A549 (cell line): ENCODE measurements at regions not wholly inside any gene's neighbourhood (a gene's known extent, or its start where the extent isn't known, plus 50 kb on each side); places are given as distances from the start of the nearest gene placed in this dataset.

ENCODE experiments used
- CEBPB ChIP-seq, 2 experiments: fragments of >200 bp in 1 of 2; sonication (Bioruptor Twin) in 1 of 2; formaldehyde crosslinking in 1 of 2; IDR thresholded peaks; 2 replicates each; pipeline ENCODE4 v1.6.1; 2012 to 2016
- CTCF ChIP-seq: fragments of >200 bp; sonication (Bioruptor Twin); formaldehyde crosslinking; IDR thresholded peaks from 3 replicates; pipeline ENCODE4 v1.5.1; 2016
- ESRRA ChIP-seq: fragments of 150-350 bp; IDR thresholded peaks from 2 replicates; pipeline ENCODE4 v1.6.1; 2014; ENCODE audit warnings: mild to moderate bottlenecking, low read length, borderline replicate concordance
- HOXB13 ChIP-seq: fragments of 250-450 bp; sonication (Bioruptor Pico); IDR thresholded peaks from 2 replicates; pipeline ENCODE4 v1.5.0; 2020; ENCODE audit warnings: low read depth, mild to moderate bottlenecking, moderate library complexity
- MAX ChIP-seq: IDR thresholded peaks from 2 replicates; pipeline ENCODE4 v1.6.1; 2012
- PHF8 ChIP-seq: fragments of 200-600 bp; sonication (generic); IDR thresholded peaks from 2 replicates; pipeline ENCODE4 v1.6.1; 2016; ENCODE audit warnings: low read depth, mild to moderate bottlenecking, antibody characterized with exemption, moderate library complexity, borderline replicate concordance
- POLR2A ChIP-seq: IDR thresholded peaks from 2 replicates; pipeline ENCODE4 v1.6.1; 2012; ENCODE audit warnings: mild to moderate bottlenecking, low read length
- RAD21 ChIP-seq, 2 experiments: fragments of >200 bp in 1 of 2; sonication (Bioruptor Twin) in 1 of 2; formaldehyde crosslinking in 1 of 2; IDR thresholded peaks in 1 of 2; conservative IDR thresholded peaks in 1 of 2; 2 replicates in 1 of 2; 3 replicates in 1 of 2; pipeline ENCODE4 v1.6.1; 2012 to 2018; ENCODE audit warnings: inconsistent platforms in 1 of 2
- REST ChIP-seq: fragments of 200-600 bp; sonication (generic); IDR thresholded peaks from 2 replicates; pipeline ENCODE4 v1.6.1; 2016; ENCODE audit warnings: antibody characterized with exemption, mild to moderate bottlenecking, moderate library complexity
- RFX5 ChIP-seq: fragments of 450-650 bp; IDR thresholded peaks from 2 replicates; pipeline ENCODE4 v1.7.1; 2014; ENCODE audit warnings: antibody characterized with exemption, mild to moderate bottlenecking, moderate library complexity
- RNF2 ChIP-seq: fragments of 200-600 bp; sonication (generic); IDR thresholded peaks from 2 replicates; pipeline ENCODE4 v1.6.1; 2016; ENCODE audit warnings: low read depth, mild to moderate bottlenecking, antibody characterized with exemption, moderate library complexity, borderline replicate concordance

- TF ChIP-seq RAD21 (conservative IDR thresholded peaks at IDR 0.05 in 1 of 2, IDR thresholded peaks at IDR 0.05 in 1 of 2) (no peak), REST (no peak), HOXB13 (CRISPR knock-in tag) (no peak), CTCF (no peak), PHF8 (no peak), POLR2A (no peak), ESRRA (no peak), RFX5 (no peak), CEBPB (IDR thresholded peaks at IDR 0.05) (no peak), RNF2 (no peak), MAX (no peak)
Measured at GRCh38 chr13:85638815-85639393, 160.3 kb downstream of the SLITRK6 start.
